NT2/D1 (cell line): ENCODE measurements at regions not wholly inside any gene's neighbourhood (a gene's known extent, or its start where the extent isn't known, plus 50 kb on each side); places are given as distances from the start of the nearest gene placed in this dataset.

ENCODE experiments used
- YY1 ChIP-seq: IDR thresholded peaks from 2 replicates; pipeline ENCODE4 v1.6.1; 2011; ENCODE audit not compliant: insufficient read length, insufficient read depth
- ZNF274 ChIP-seq: IDR thresholded peaks from 2 replicates; pipeline ENCODE4 v1.6.1; 2011; ENCODE audit warnings: mild to moderate bottlenecking, low read depth, low read length

- TF ChIP-seq ZNF274 (no peak), YY1 (no peak)
These were observed 462.0 kb upstream of the SYT1 start for GRCh38 chr12:78402366-78403134.
